Mucosa of descending colon (tissue), 3 donors: ENCODE measurements at regions not wholly inside any gene's neighbourhood (a gene's known extent, or its start where the extent isn't known, plus 50 kb on each side); places are given as distances from the start of the nearest gene placed in this dataset.

Experiments used
- ATAC-seq: fragments of 200-7000 bp; cut with Tn5 transposase; one replicate; pipeline ENCODE4 v1.9.1; 2020; ENCODE audit warnings: mild to moderate bottlenecking, moderate library complexity
- DNase-seq, 3 donors: peaks; one replicate each; pipeline ENCODE4 v3.0.0-alpha.2; 2020
- H3K36me3 ChIP-seq: fragments of 200-600 bp; one replicate; pipeline ENCODE4 v1.8.0; 2021; ENCODE audit warnings: low read depth, mild to moderate bottlenecking
- H3K4me1 ChIP-seq: fragments of 200-600 bp; one replicate; pipeline ENCODE4 v1.8.0; 2021; ENCODE audit warnings: low read depth, mild to moderate bottlenecking
- H3K4me3 ChIP-seq: fragments of 200-600 bp; one replicate; pipeline ENCODE4 v1.8.0; 2021; ENCODE audit warnings: mild to moderate bottlenecking
- H3K9me3 ChIP-seq: fragments of 200-600 bp; one replicate; pipeline ENCODE4 v1.8.0; 2021; ENCODE audit warnings: mild to moderate bottlenecking
- intact Hi-C, 2 donors: fragments of 100-400 bp; cut with DNase I in 1 of 2; cut with micrococcal nuclease in 1 of 2; formaldehyde crosslinking; loops; one replicate each; pipeline versions ENCODE4 v1.11.0 to v1.11.1; 2022; cut with DNase I, micrococcal nuclease
- TF ChIP-seq, protein P1 (sequence below): fragments of 200-600 bp; IDR thresholded peaks from one replicate; pipeline ENCODE4 v1.8.0; 2022; ENCODE audit warnings: antibody characterized with exemption, mild to moderate bottlenecking
- donor health status: DM: no; HTN: no; CAD: no; lungs with moderate emphysema.
- donor health status: DM: no; HTN: no; CAD: no.
- donor health status: DM: no; HTN: yes; CAD: no.

DNA sequence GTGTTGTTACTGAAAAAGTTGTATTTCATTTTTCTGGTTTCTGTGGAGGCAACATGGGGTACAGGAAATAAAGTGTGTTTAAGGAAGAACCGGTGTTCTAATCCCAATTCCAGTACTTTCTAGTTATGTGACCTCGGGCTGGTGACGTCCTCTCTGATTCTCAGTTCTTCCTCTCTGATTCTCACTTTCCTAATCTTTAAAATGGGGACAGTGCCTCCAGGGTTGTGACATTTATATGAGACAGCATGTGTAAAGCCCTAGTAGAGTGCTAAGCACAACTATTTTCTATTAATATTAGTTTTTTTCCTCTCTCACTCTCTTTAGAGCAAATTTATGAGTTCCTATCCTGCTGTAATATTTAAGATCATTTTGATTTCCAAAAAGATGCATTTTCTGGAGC is 50.9 kb upstream of the PTPDC1 start:
- H3K9me3 ChIP-seq: no peaks in the 10 kb centered on the region
- no peak for ATAC-seq
- intact Hi-C loops: no loop called here

GRCh38 chr9:94031946-94032345 is 52.3 kb upstream of the PTPDC1 start:
- peaks cover 7% of the 10 kb centered on the region for H3K4me1 ChIP-seq
- H3K4me3 ChIP-seq: no peak overlapping the region
- H3K36me3 ChIP-seq: no peaks in the 10 kb centered on the region
- no peaks in the 10 kb centered on the region for H3K9me3 ChIP-seq
- no peak for DNase-seq
- TF ChIP-seq, protein P1, sequence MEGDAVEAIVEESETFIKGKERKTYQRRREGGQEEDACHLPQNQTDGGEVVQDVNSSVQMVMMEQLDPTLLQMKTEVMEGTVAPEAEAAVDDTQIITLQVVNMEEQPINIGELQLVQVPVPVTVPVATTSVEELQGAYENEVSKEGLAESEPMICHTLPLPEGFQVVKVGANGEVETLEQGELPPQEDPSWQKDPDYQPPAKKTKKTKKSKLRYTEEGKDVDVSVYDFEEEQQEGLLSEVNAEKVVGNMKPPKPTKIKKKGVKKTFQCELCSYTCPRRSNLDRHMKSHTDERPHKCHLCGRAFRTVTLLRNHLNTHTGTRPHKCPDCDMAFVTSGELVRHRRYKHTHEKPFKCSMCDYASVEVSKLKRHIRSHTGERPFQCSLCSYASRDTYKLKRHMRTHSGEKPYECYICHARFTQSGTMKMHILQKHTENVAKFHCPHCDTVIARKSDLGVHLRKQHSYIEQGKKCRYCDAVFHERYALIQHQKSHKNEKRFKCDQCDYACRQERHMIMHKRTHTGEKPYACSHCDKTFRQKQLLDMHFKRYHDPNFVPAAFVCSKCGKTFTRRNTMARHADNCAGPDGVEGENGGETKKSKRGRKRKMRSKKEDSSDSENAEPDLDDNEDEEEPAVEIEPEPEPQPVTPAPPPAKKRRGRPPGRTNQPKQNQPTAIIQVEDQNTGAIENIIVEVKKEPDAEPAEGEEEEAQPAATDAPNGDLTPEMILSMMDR: no peak
- ATAC-seq: no peak
- intact Hi-C loops: no loop called here

More for the DNA sequence above, 50.9 kb upstream of the PTPDC1 start:
- TF ChIP-seq, protein P1: no peak
- no peak for DNase-seq
- peaks cover 7% of the 10 kb centered on the region for H3K4me1 ChIP-seq
- no peak overlapping the region for H3K4me3 ChIP-seq
- no peaks in the 10 kb centered on the region for H3K36me3 ChIP-seq

DNA sequence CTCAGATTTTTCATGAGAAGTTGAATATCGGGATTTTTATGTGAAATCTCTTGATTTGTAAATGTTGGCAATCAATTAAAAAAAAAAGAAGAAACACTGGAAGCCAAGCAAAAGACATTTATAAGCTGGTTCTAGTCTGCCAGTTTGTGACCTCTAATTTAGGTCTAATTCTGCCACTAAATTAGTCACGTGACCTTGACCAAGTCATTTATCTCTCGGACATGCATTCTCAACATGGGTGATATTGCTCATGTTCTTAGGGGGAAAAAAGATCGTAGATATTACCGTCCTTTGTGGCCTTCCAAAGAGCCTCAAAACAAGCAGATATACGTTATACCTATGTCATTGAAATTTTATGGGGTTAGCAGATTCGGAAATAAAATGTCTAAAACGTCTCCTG is 52.9 kb upstream of the PTPDC1 start:
- H3K4me3 ChIP-seq: peak overlapping the region; percentile 88
- ATAC-seq: no peak
- no peaks in the 10 kb centered on the region for H3K36me3 ChIP-seq
- intact Hi-C loops: no loop called here
- H3K9me3 ChIP-seq: no peaks in the 10 kb centered on the region
- TF ChIP-seq, protein P1: no peak
- no peak for DNase-seq
- H3K4me1 ChIP-seq: peaks cover 7% of the 10 kb centered on the region

DNA sequence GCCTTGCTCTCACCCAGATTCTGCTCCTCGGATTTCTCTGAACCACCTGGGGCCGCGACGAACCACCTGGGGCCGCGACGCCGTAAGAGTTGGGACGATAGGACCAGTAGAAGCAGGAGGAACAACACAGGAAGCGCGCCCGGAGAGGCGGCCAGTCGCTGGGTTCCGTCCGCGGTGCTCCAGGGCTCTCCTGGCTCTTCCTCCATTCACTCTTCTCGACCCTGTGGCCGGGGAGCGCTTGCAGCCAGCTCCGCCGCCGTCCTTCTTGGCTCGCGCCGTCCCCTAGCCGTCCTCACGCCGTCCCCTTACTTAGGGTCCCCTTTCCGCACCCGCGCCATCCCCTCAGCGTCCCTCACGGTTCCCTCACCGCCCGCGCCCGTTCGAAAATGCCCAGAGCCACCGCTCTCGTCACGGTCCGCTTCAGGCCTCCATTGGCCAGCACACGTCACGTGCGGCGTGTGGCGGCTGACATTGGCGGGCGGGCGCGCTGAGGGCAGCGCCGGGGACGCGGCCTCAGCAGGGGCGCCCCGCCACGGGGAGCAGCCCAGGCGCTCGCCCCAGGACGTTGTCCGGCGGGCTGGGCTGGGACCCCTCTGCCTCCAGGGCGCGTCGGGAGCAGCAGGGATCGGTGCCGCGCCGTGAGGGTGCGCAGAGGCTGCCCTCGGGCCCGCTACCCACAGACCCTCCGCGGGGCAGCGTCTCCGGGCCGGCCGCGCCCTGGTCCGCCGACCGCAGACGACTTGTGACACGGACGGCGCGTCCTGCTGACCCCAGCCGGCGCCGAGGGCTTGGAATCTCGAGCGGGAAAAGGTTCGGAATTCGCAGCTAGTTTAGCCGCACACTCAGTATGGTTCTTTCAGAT is 53.7 kb upstream of the PTPDC1 start:
- Histone ChIP-seq H3K4me3 (peak overlapping the region; percentile 88), H3K4me1 (peaks cover 7% of the 10 kb centered on the region), H3K36me3 (no peaks in the 10 kb centered on the region), H3K9me3 (no peaks in the 10 kb centered on the region)
- peak; percentile 90 to 91 (median 90) for DNase-seq
- intact Hi-C loops: no loop called here
- TF ChIP-seq, protein P1: no peak
- peak; percentile 100 for ATAC-seq

- Histone ChIP-seq H3K4me3 (peak overlapping the region; percentile 88), H3K4me1 (peaks cover 7% of the 10 kb centered on the region), H3K9me3 (no peaks in the 10 kb centered on the region), H3K36me3 (no peaks in the 10 kb centered on the region)
- DNase-seq: no peak
- intact Hi-C loops: no loop called here
- ATAC-seq: no peak
- TF ChIP-seq, protein P1: no peak
These were observed 54.3 kb upstream of the PTPDC1 start for GRCh38 chr9:94029932-94030317.
